Mesenteric fat pad (tissue), 1 donor: ENCODE measurements at regions not wholly inside any gene's neighbourhood (a gene's known extent, or its start where the extent isn't known, plus 50 kb on each side); places are given as distances from the start of the nearest gene placed in this dataset.
A peak's percentile ranks its signal among the peaks of the same experiment; 100 is the strongest.

ENCODE experiments used
- DNase-seq: peaks from one replicate; pipeline ENCODE4 v3.0.0-alpha.2; 2020; ENCODE audit warnings: low spot score
- donor health status: DM: yes; HTN: yes; CAD: no.

DNA sequence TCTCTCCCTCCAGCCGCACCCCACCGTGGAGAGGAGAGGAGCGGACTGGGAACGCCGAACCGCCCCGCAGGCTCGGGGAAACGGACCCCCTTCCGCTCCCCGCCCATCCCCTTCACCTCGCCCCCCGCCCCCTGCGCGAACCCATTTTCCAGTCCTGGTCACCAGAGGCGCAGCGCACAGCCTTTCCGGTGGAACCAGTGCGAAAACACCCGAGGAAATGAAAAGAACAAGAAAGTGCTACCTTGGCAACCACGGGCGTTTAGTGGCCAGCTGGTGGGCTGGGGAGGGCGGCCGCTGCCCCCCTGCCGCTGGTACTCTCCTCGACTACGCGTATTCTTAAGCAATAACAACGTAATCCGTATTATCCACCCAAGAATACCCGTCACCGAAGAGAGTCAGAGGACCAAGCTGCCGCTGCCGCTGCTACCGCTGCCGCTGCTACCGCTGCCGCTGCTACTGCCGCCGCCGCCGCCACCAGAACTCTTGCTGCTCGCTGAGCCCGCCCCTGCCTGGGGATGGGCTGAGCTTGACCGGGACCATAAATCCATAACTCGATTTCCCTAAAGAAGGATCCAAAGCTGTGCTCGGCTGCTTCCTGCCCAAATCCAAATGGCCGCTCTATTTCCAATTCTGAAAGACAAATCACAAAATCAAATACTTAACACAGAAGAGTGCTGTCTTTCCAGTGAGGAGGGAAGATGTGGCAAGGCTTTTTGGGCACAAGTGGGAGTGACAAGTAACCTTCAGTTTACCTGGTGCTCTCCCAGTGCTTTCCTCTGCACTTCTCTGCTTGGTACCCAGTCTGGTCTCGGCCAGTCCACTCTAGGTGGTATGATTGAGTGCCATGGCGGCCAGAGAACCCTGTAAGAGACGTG is 125.2 kb upstream of the DPYD start:
- DNase-seq, result no peak

DNA sequence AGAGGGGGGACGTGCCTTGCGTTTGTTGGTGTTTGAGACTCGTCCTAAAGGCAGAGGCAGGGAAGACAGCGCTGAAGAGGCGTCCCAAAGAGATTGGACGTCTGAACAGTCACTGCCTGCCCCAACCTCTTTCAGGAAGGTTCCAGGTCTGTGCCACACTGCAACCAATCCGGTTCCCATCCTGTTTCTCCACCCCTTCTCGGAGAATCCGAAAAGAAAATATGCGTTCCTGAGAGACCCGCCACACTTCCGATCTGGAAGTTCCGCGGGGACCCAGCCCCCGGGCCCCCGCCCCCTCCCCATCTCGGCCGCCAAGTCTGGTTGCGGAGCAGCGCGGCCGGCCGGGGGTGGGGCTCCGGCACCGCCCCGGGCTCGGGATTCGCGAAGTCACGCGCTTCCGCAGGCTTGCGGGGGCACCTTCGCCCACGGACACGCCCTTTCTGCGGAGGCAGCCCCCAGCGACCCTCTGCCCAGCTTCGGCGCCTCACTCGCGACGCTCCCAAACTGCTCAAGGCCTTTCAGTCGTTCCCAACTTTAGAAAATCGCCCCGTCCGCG is 124.5 kb upstream of the DPYD start:
- peak; percentile 81 for DNase-seq

DNA sequence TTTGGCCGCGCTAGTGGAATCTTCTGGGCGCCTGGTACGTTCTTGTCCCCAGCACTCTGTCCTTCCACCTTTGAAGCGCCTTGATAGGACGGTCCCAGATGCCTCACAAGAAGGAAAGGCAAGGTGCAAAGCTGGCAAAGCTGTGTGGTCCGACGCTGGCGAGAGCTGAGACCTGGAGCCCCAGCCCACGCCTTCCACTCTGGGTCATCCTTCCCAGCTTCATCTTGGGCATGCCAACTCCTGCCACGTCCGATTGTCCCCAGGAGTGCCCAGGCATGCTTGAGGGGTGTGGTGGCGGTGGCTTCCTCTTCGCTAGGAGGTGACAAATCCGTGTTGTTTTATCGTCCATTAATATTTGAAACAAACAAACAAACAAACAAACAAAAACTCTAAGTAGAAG is 123.9 kb upstream of the DPYD start:
- DNase-seq, result no peak

DNA sequence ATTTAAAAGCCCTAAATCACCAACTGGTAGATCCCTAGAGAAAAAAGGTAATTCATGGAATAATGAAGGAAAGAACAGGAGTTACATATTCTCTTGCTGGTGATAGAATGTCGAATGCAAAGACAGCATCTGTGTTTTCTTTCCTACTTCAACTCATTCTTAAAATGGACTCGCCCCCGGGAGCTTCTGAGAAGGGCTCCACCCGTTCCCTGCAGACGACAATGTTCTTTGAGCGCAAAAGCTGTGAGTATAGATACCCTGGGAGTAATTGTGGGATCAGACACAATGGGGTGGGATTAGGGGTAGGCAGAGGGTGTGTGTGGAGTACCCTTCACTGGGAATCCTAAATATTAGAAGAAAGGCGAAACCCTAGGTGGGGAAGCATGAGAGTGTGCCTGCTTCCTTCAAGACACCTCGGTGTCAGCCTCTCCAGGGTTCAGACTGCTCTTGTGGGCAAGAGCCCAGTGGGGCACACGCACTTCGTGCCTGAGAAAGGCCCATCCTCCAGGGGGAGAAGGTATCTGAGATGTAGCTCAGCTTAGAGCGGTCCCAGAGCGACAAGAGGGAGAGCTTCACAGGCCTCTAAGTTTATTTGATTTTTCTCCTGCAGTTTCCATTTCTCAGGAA is 123.3 kb upstream of the DPYD start:
- DNase-seq, result no peak

DNA sequence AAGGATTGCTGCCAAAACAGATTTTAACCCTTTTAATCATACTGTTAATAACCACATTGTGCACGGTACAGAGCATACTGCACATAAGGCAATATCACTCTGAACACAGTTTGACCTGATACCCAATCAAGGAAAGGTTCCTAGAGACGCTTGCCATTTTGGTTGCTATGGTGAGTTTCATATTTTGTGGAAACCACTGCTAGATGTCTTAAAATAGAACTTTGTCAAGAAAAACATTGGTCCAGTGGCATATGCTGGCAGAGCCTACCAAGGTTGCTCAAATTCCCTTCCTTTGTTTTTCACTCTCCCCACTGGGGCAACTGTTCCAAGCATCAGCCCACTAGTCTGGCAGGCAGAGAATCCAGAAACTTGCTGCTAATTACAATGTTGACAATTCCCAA is 114.8 kb upstream of the DPYD start:
- DNase-seq, result no peak

DNA sequence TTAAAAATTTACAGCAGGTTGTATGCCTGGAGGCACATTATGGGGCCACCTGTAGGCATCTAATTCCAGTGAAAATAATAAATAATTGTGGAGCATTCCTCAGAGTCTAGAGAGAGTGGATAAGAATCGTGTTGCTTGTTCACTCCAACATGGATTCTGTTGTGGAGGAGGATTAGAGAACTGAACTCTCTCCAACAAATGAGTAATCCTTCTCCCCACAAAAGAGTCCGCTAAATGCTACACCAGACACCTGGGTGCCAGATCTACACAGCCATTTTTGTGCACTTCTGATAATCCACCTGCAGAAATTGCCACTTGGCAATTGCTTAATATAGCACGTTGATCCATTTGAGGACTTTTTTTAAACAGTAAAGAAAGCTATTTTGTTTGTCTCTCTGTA is 113.7 kb upstream of the DPYD start:
- DNase-seq, result no peak

DNA sequence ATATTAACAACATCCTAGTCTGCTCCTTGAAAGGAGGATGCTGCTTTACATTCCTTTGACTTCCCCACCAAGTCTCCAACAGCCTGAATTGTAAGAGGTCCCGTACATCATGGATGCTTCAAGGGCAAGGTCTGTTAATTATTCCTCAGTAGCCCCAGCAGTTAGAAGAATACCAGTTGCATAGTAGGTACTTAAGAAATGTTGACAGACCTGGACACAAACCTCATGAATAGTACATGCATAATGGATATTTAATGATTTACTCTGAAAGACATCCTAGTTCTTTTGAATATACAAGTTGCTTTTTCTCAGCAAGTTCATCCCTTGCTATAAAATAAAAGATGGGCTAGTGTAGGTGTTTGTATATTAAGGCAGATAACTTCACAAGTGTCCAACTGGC is 112.1 kb upstream of the DPYD start:
- no peak for DNase-seq

DNA sequence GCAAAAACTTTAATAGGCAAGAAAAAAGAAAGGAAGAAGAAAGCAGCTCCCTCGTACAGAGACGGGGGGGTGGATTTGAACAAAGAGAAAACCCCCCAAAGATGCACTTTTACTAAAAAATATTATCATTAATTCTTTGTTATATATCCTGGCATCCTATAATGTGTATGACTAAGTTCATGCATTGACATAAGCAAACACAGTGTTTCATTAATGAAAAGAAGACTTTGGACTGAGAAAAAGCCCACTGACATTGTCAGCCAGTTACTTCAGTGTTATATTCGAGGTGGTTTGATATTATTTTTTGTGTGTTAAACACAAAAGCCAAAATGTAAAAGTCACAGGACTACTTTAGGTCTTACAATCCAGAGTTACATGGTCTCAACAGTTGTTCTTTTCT is 110.1 kb upstream of the DPYD start:
- DNase-seq, result no peak

DNA sequence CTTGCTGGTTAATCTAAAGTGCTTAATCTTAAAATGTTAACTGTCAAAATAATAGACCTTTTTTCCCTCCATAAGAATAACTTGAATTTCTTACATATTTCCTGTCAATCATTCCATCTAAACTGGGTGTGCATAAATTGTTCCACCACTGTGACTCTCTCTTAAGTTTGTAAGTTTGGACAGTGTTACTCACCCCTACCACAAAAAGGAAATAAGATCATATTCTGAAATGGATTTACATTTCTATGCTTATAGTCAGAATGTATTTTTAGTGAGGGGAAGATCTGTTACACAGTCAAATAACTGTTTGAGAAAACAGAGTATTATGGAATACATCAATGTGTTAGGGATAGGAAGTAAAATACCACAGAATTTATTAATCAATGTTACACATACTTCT is 109.6 kb upstream of the DPYD start:
- DNase-seq, result no peak

DNA sequence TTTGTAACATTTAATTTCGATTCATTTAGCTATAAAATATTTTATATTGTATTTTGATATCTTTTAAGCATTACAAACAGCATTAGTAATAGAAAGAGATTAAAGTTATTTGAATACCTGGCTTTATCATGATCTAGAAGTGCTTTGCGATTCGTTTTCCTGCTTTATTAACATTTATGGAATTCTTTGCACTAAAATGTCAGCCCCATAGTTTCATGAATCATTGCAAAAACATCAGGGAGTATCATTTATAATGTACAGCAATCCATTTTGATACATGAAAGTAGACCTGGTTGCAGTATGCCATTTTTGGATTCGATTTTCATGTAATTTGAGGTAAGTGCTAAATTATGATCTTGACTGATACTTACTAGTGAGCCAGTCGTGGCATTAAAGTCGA is 108.0 kb upstream of the DPYD start:
- DNase-seq, result no peak

DNA sequence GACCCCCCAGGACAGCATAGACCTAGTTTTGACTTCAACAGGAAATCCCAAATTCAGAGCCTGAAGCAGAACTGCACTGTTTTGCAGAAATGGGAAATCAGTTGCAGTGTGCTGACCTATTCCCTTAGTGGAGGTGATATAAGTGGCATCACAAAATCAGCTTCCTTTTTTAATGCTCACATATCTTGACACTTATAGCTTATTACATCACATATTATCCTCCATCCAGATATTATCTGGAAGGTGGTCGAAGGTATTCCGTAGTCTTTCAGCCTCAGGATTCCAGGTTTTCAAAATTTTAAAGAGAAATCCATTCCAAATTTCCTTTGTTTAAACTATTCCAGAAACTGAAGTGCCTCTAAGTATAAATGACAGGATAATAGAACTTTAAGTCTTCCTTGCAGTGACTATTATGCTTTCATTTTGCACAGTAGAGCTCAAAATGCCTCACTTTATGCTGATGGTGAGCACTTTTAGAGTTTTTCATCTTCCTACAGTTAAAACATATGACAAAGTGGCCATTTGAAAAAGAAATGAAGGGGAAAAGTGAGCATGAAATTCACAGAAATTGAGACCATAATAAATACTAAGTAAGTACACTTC is 106.4 kb upstream of the DPYD start:
- no peak for DNase-seq

DNA sequence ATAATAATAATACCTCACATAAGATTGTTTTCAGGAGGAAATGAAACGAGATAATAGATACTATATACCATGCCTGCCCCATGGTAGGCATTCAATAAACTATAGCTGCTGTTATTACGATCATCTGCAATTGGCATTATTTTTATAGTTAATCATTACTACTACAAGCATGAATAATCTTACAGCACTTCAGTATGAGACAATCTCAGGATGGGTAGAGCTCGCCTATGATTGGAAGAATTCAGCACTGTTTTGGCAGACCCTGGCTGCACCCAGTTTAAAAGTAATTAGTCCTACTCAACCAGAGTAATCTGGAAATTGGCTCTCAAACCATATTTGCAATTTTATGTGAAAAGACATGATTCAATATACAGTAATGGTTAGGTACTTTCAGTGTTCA is 105.0 kb upstream of the DPYD start:
- DNase-seq, result no peak

DNA sequence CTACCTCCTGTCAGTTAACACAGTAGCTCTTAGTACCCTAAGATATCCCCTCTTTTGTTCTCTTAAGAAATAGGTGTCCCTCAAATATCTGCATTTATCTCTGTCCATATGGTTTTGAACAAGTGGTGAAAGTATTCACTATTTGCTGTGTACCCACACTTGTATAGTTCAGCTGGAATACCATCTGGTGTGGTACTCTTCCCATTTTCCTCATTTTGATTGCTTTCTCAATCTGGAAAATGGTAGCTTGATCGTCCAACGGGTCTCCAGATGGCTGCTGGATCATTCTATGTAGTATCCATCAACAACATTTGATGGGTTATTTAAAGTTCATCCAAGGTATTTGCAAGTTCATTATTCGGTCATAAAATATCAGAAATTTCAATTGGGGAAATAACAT is 100.3 kb upstream of the DPYD start:
- no peak for DNase-seq

DNA sequence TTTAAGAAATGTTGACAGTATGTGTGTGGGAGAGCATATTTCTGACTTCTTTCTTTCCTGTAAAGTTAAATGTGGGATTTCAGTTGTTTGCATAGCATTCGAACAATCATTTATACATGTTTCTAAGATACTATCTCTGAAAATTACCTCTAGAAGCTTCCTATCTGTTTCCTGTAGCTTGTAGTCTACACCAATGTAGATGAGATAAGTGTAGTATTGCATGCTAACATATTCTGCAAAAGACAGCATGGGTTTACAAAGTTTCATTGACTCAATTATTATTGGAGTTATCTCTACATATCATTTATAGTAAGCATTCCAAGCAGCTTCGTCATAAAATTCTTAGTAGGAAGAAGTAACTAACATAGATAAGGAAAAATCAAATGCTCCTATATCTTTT is 98.9 kb upstream of the DPYD start:
- DNase-seq, result no peak

DNA sequence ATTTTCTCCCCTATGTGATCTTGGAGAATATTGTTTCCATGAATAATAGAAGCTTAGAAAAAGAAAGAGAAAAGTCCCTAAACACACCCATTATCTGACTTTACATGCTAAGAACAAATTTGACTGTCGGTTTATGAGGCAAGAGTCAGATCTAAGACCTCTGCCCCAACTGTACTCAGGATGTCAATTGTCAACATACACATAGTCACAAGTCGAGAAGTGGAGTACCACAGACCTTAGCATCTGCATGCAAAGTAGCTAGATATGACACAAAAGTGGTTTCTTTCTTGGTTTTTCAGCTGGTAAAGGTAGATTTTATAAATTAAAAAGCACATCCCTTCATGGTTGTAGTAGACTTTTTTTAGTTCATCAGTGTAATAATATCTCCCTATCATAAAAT is 97.2 kb upstream of the DPYD start:
- DNase-seq, result no peak

DNA sequence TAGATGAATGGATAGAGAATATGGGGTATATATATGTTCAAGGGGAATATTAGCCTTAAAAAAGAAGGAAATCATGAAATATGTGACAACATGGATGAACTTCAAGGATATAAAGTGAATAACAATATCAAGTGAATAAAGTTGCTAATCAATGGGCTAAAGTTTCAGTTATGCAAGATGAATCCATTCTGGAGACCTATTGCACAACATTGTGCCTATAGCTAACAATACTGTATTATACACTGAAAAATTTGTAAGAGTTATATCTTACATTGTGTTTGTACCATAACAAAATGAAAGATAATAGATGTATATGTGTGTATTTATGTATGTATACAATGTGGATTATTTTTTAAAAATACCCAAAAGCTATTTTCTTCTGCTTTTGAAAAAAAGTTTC is 96.3 kb upstream of the DPYD start:
- no peak for DNase-seq

DNA sequence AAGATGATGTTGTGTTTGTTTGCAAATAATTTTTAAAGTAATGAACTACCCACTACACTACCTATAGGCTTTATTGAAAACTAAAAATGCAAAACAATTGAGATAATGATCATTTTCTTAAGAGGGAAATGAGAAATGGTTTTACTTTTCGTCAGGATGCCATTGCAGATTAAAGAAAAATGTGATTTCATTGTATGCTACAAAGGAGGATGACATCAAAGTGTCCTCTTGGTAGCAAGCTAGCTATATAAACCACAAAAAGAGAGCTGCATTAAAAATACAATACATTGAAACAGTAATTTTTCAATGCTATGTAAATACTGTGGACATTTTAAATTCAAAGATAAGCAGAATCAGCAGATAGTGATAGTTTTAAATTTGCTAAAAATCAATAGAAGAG is 87.5 kb upstream of the DPYD start:
- no peak for DNase-seq

DNA sequence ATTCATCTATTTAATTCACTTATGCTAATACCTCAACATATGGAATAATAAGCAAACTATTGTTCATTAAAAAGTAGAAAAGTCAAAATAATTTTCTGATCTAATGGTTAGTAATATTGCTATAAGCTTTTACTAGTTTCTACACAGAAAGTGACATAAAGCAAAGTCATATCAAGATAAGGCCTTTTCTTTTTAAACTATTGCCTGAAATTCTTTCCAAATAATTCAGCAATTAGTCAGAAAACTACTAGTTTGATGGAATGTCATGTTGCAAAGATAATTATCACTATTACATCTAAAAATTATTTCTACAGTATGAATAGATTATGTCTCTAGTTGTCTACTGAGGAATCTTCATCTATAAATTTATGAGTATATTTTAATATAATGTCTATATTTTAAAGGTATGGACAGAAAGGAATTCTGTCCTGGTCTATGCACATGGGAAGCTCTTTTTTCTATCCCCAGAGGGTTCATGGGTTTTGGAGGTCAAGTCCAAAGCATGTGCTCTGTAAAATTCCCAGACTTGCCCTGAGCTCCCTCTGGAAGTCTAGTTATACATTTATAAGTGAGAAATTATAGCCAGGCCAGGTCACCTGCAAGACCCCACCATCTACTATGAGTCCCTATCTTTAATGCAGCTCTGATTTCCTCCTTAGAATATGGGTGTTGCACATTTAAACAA is 84.6 kb upstream of the DPYD start:
- no peak for DNase-seq

DNA sequence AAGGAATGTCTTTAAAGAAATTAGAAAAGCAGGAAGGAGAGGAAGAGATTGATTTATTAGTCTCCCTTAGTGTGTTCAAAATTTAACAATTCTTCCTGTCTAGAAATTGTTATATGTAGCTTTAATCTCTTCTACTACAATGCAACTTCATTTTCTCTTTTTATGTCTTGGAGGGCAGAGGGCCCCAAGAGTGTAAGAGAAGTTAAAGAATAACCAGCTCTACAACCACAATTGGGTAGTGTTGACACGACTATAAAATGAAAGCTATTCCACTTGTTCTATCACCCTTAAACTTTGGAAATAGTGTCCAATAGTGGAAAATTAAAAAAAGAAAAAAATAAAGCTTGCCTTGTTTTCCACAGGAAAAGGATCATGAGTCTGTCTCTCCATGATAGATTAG is 82.6 kb upstream of the DPYD start:
- DNase-seq, result no peak

DNA sequence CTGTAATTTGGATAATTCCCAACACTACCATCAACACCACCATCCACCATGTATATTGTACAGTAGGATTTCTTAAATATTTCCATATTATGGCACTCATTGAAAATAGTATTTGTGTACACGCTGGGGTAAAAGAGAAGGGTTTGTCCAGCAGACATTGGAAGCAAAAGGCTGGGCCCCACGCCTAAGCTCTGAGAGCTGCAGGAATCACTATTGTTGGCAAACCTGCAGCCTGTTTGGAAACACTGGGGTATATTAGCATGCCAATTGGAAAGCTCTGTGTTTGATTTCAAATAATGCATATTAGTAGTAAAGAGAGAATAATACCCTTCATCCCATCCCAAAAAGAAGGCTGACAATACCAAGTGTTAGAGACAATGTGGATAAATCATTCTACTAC is 81.5 kb upstream of the DPYD start:
- DNase-seq, result no peak

DNA sequence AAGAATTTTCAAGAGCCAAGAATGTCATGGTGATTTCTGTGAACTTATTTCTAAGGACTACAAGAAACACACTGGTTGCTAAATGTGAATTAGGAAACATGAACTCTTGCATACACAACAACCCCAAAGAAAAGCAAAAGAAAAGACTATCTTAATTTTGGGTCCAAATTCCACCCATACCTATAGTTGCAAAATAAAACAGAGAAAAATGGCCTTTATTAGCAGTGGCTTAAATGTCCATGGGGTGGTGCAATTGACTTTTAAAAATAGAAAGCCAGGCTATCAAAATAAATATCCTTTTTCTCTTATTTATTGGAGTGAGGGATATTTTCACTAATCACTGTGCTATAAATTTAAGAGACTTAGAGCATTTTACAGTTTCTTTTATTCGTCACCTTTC is 80.9 kb upstream of the DPYD start:
- DNase-seq, result no peak

DNA sequence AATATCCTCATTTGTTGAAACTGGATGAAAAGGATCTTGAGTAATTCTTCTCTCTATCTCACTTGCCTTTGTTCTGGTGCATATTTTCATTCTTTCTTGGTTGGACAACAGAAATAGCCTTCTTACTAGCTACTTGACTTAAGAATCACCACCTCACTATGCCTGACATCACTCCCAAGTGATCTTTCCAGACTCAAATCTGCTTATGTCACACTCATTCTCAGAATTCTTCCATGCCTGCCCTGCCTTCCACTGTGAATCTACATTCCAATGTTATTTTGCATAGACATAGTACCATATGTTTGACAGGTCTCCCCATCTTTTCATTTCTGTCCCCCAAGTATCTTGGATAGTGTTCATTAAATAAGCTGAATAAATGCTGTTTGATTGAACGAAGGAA is 78.5 kb upstream of the DPYD start:
- DNase-seq, result no peak
